NCI-H2196 (cell line): ENCODE measurements at regions not wholly inside any gene's neighbourhood (a gene's known extent, or its start where the extent isn't known, plus 50 kb on each side); places are given as distances from the start of the nearest gene placed in this dataset.

Experiments used
- DNase-seq: peaks from one replicate; lab custom pipeline; 2025; ENCODE audit not compliant: unreplicated experiment; lab: John Stamatoyannopoulos, UW

- DNase-seq, result no peak
These were observed 581.8 kb upstream of the WWC1 start for GRCh38 chr5:167709625-167710024.

GRCh38 chr5:167710444-167711073 lies 580.9 kb upstream of the WWC1 start:
- no peak for DNase-seq

GRCh38 chr5:167712986-167713585 lies 578.4 kb upstream of the WWC1 start:
- DNase-seq, result no peak

- no peak for DNase-seq
These were observed 577.5 kb upstream of the WWC1 start for GRCh38 chr5:167713896-167714295.

- DNase-seq, result no peak
These were observed 575.2 kb upstream of the WWC1 start for GRCh38 chr5:167716126-167716775.

- DNase-seq, result no peak
These were observed 571.2 kb upstream of the WWC1 start for GRCh38 chr5:167720259-167720658.

- DNase-seq, result no peak
These were observed 570.7 kb upstream of the WWC1 start for GRCh38 chr5:167720676-167721260.

GRCh38 chr5:167721926-167722440 lies 569.5 kb upstream of the WWC1 start:
- no peak for DNase-seq

GRCh38 chr5:167723254-167723871 lies 568.1 kb upstream of the WWC1 start:
- DNase-seq, result peak; percentile 54

GRCh38 chr5:167725264-167725663 lies 566.2 kb upstream of the WWC1 start:
- DNase-seq, result no peak

- DNase-seq, result no peak
These were observed 565.7 kb upstream of the WWC1 start for GRCh38 chr5:167725741-167726140.

- no peak for DNase-seq
These were observed 564.8 kb upstream of the WWC1 start for GRCh38 chr5:167726642-167727041.

GRCh38 chr5:167730121-167730520 lies 561.3 kb upstream of the WWC1 start:
- no peak for DNase-seq

GRCh38 chr5:167730656-167731055 lies 560.8 kb upstream of the WWC1 start:
- no peak for DNase-seq

GRCh38 chr5:167731951-167732350 lies 559.5 kb upstream of the WWC1 start:
- no peak for DNase-seq

GRCh38 chr5:167732499-167732898 lies 558.9 kb upstream of the WWC1 start:
- DNase-seq, result no peak

- no peak for DNase-seq
These were observed 554.5 kb upstream of the WWC1 start for GRCh38 chr5:167736992-167737391.

- no peak for DNase-seq
These were observed 547.6 kb upstream of the WWC1 start for GRCh38 chr5:167743695-167744464.

GRCh38 chr5:167745868-167746267 lies 545.6 kb upstream of the WWC1 start:
- DNase-seq, result no peak

GRCh38 chr5:167750586-167750985 lies 540.9 kb upstream of the WWC1 start:
- no peak for DNase-seq

GRCh38 chr5:167752936-167753335 lies 538.5 kb upstream of the WWC1 start:
- DNase-seq, result no peak
